DOHH2 (cell line): ENCODE measurements at regions not wholly inside any gene's neighbourhood (a gene's known extent, or its start where the extent isn't known, plus 50 kb on each side); places are given as distances from the start of the nearest gene placed in this dataset.

Experiments
- EZH2phosphoT487 ChIP-seq: fragments of 200-600 bp; sonication (generic); IDR thresholded peaks from 2 replicates; pipeline ENCODE4 v1.6.1; 2017; ENCODE audit warnings: borderline replicate concordance, mild to moderate bottlenecking, antibody characterized with exemption, low read length, moderate library complexity, mixed read lengths
- TF ChIP-seq, protein P1 (sequence below): fragments of 200-600 bp; sonication (generic); IDR thresholded peaks from one replicate; pipeline ENCODE4 v1.5.1; 2014; ENCODE audit warnings: antibody characterized with exemption, mild to moderate bottlenecking, low read depth, low read length; ENCODE audit not compliant: poor library complexity, severe bottlenecking

DNA sequence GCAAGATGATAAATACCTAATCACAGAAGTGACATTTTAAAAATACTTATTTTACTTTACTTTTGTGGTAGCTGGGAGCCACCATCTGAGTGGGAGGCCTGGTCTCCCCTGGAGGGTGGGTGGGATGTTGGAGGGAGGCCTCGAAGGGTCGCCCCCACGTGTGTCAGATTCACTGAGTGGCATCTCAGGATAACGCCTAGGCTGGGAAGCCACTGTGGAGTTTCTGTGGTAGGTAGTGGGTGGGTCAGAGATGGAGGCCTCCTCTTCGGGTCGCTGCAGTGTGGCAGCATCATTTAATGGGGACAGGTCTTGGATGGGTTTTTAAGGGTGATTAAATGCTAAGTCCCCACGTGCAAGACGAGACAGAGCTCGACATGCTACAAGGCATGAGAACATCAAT, 1154.8 kb upstream of the CDH18 start:
- no peak for TF ChIP-seq EZH2phosphoT487
- TF ChIP-seq, protein P1, sequence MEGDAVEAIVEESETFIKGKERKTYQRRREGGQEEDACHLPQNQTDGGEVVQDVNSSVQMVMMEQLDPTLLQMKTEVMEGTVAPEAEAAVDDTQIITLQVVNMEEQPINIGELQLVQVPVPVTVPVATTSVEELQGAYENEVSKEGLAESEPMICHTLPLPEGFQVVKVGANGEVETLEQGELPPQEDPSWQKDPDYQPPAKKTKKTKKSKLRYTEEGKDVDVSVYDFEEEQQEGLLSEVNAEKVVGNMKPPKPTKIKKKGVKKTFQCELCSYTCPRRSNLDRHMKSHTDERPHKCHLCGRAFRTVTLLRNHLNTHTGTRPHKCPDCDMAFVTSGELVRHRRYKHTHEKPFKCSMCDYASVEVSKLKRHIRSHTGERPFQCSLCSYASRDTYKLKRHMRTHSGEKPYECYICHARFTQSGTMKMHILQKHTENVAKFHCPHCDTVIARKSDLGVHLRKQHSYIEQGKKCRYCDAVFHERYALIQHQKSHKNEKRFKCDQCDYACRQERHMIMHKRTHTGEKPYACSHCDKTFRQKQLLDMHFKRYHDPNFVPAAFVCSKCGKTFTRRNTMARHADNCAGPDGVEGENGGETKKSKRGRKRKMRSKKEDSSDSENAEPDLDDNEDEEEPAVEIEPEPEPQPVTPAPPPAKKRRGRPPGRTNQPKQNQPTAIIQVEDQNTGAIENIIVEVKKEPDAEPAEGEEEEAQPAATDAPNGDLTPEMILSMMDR: no peak
